PC-3 (cell line): ENCODE measurements at regions not wholly inside any gene's neighbourhood (a gene's known extent, or its start where the extent isn't known, plus 50 kb on each side); places are given as distances from the start of the nearest gene placed in this dataset.

Experiments used
- EZH2 ChIP-seq: fragments of 300-600 bp; sonication (generic); IDR thresholded peaks from one replicate; pipeline ENCODE4 v1.6.1; 2017; ENCODE audit warnings: antibody characterized with exemption, mild to moderate bottlenecking, low read length; ENCODE audit not compliant: unreplicated experiment
- TF ChIP-seq, protein P1 (sequence below): fragments of 300-600 bp; sonication (generic); conservative IDR thresholded peaks from 2 replicates; pipeline ENCODE4 v1.5.1; 2017; ENCODE audit warnings: antibody characterized with exemption, low read depth, mild to moderate bottlenecking, low read length

DNA sequence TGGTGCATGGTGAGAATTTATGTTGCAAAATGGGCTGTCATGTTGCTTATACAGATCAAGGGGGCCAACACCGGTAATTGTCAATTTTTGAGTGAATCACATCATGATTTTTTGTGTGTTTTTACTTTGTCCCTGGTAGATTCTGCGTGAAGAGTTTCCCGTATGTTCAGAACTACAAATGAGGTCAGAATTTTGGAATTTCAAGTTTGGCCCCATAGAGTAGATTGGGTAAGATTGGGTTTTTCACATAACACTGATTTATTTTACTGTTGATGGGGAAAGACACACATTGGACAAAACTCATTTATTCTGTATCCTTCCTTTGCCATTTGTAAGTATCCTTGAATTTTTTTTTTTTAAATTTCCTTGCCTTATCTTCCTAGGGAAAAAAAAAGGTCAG, 158.5 kb upstream of the MXRA5 start:
- TF ChIP-seq, protein P1, sequence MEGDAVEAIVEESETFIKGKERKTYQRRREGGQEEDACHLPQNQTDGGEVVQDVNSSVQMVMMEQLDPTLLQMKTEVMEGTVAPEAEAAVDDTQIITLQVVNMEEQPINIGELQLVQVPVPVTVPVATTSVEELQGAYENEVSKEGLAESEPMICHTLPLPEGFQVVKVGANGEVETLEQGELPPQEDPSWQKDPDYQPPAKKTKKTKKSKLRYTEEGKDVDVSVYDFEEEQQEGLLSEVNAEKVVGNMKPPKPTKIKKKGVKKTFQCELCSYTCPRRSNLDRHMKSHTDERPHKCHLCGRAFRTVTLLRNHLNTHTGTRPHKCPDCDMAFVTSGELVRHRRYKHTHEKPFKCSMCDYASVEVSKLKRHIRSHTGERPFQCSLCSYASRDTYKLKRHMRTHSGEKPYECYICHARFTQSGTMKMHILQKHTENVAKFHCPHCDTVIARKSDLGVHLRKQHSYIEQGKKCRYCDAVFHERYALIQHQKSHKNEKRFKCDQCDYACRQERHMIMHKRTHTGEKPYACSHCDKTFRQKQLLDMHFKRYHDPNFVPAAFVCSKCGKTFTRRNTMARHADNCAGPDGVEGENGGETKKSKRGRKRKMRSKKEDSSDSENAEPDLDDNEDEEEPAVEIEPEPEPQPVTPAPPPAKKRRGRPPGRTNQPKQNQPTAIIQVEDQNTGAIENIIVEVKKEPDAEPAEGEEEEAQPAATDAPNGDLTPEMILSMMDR: no peak
- no peak for TF ChIP-seq EZH2
